Activated CD8-positive, alpha-beta memory T cell treated with anti-CD3 and anti-CD28 coated beads, Interleukin-2, amount 50 U/mL, for 48 hours (primary cell): ENCODE measurements at regions not wholly inside any gene's neighbourhood (a gene's known extent, or its start where the extent isn't known, plus 50 kb on each side); places are given as distances from the start of the nearest gene placed in this dataset.
"Not testable (repeated sequence)": the region's sequence is repeated elsewhere in the genome, so short reads cannot be mapped to it uniquely, and the experiment has no call there.

Experiments
- DNase-seq: peaks from one replicate; pipeline ENCODE4 v3.0.0-alpha.2; 2020

DNA sequence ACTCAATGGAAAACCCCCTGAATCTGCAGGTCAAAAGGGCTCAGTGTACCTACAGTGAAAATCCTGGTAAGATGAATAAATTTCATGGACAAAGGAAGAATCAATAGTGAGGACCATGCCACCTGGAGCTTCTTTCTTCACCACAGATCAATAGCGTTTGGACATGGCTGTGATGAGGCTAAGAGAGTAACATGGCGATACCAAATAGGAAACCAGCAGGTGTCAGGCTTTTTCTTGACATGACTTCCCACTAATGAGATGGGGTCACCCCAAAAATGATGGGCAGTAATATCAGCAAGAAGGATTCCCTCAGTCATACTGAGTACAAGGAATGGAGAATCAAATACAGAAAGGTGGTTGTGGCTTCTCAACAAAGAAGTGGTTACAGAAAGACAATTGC is 208.5 kb upstream of the PLPPR1 start:
- DNase-seq: no peak

DNA sequence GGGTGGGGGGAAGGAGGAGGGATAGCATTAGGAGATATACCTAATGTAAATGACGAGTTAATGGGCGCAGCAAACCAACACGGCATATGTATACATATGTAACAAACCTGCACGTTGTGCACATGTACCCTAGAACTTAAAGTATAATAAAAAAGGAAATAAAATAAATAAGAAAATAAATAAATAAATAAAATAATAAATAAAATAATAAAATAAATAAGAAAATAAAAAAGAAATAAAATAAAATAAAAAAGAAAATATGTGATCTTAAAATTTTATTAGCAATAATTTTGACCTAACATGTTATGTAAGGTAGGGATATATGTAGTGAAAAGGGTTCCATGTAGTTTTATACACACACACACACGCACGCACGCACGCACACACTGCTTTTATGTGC is 195.5 kb upstream of the PLPPR1 start:
- DNase-seq: not testable (repeated sequence)

DNA sequence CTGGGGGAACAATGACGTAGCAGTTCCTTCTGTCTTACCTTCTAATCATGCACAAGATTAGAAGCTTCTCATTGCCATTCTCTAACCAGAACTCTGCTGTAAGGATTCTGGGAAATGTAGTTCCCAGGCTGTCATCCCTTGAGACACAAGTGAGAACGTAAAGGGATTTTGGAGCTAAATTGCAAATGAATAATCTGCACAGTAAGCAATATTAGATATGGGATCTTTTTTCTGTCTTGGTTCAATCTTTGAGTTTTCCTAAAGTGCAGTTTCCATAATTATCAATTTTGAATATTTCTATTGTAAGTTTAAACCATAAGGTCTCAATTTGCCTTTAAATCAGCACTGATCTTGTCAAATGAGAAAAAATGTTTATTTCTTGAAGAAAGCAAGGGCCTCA is 189.7 kb upstream of the PLPPR1 start:
- no peak for DNase-seq

- DNase-seq: no peak
These were observed 179.8 kb upstream of the PLPPR1 start for GRCh38 chr9:100848726-100849125.

DNA sequence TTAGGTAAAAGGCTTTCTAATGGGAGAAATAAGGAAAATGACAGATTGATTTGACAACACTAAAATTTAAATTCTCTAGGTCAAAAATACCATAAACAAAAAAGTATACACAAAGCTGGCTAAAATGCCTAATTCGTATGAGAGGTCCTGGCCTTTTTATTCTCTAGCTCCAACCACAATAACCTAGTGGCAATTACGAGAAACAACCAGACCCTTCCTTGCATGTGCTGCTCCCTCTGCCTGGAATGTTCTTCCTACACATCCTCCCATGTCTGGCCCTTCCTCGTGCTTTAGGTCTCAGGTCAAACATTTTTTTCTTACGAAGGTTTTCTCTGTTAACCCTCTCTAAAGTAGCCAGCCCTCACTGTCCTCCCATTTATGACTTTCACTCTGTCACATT is 176.4 kb upstream of the PLPPR1 start:
- DNase-seq: no peak

- DNase-seq: no peak
These were observed 172.3 kb upstream of the PLPPR1 start for GRCh38 chr9:100856238-100856637.

- DNase-seq: no peak
These were observed 163.4 kb upstream of the PLPPR1 start for GRCh38 chr9:100865111-100865510.

GRCh38 chr9:100865648-100866047 is 162.9 kb upstream of the PLPPR1 start:
- no peak for DNase-seq

DNA sequence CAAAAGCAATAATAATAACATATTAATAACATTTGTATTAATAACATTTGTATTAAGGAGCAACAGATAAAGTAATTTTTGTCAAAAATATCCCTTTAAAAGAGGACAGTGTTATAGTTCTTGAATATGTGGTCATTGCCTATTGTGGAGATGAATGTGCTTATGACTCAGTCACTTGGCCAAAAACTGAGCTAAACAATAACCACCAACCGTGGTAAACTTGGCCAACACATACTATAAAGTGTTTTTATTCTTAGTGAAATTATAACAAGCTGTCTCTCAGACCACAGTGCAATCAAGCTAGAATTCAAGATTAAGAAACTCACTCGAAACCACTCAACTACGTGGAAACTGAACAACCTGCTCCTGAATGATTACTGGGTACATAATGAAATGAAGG is 159.2 kb upstream of the PLPPR1 start:
- no peak for DNase-seq

DNA sequence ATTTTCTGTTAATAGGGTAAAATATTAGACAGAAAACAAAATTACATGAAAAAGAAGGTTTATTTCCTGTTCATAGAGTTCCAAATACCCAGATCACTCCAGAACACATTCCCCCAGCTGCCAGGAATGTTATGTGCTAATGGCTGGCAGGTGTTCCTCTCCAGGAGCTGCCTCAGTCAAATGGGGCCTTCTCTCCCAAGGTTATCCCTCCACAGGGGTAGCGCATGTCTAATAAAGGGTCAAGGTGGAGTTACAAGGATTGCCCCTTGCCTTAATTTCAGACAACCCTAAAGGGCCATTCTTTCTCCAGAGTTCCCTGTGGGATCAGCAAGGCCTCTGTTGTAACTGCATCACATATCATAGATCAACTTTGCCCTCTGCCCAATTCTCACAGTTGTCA is 148.6 kb upstream of the PLPPR1 start:
- DNase-seq: no peak

DNA sequence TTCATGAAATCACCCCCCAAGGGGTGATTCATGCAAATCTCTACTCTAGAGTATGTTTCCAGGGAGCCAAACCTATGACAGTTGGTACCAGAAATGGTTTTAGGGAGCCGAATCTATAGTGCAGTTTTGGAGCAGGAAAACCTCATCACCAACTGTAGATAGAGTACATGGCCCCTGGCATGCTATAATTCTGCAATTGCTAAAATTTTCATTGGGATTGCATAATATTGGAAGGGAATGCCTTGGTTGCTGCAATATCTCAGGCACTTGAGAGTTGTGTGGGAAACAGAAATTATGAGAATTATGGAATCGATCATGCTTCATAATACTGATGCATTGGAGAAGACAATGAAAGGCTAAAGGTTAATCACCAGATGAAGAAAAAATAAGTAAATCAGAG is 148.2 kb upstream of the PLPPR1 start:
- no peak for DNase-seq

DNA sequence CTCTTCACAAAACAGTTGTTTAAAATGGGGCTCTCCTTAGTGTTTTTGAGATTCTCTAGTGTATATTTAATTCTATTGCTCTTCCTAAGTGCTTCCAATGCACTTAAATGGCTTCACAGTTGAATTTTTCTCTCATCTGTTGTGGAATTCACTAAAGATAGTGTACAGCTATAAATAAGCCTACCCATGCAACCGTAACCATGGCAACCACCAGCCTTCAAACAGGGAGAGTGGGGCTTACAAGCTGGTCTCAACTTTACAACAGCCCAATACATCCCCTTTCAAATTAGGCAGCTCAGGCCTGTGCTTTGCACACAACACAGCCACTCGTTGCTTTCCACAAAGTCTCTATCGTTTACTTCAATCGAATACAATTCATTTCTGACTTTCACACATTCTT is 144.0 kb upstream of the PLPPR1 start:
- no peak for DNase-seq

GRCh38 chr9:100890321-100890720 is 138.2 kb upstream of the PLPPR1 start:
- no peak for DNase-seq

DNA sequence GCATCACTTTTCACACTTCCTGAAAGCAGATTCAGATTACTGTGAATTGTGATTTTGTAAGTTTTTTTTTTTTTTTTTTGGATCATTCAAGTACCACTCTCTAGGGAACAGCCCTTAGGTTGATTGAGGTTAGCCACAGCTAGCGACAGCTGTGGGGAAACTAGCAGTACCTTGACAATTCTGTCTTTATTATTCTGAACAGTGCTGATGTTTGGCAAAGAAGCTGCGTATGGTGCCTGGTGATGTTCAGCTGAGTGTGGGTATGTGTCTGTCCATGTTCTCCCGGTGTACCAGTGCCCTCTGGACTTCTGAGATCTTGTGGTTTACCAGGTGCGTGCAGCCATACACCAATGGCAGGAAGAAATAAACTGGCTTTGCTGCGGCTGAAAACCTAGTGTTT is 117.3 kb upstream of the PLPPR1 start:
- DNase-seq: no peak

DNA sequence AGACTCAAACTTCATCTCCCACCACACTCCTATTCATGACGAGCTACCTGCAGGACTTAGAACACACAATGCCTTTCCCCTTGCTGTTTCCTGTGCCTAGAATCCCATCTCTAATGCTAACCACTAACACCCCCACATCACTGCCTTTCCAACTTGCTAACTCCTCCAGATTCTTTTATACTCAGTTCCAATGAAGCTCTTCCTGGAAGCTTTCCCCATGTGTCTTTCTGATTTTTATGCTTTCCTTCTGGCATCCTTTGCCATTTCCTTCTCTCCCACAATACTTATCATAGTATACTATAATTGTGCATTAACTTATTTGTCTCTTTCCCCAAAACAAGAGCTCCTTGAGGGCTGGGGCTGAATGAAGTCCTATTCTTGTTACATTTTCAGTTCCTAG is 115.3 kb upstream of the PLPPR1 start:
- DNase-seq: no peak

- no peak for DNase-seq
These were observed 114.3 kb upstream of the PLPPR1 start for GRCh38 chr9:100914266-100914665.

DNA sequence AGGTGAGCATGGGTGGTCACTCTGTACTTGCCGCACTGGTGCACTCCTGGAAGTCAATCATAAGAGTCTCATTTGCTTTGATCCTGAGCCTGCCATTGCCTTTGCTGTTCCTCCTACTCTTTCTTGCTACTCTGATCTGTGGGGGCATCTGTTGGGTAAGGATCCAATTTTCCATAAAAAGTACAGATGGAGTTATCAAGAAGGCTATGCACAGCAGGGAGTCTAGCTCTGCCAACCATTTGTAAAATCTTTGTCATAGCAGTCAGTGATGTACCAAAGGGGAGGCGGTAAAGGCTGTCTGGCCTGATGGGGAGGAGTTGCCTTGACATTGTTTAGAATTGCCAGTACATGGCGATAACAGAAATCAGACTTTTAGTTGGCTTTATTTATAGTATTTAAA is 109.0 kb upstream of the PLPPR1 start:
- DNase-seq: no peak

DNA sequence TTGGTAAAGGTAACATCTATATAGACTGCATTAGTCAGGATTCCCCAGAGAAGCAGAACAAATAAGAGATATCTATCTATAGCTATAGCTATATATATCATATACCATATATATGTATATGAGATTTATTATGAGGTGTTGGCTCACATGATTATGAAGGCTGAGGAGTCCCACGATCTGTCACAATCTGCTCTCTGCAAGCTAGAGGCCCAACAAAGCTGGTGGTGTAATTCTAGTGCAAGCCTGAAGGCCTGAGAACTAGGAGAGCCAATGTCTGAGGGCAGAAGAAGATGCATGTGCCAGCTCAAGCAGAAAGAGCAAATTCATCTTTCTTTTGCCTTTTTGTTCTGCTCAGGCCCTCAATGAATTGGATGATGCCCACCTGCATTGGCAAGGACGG is 102.2 kb upstream of the PLPPR1 start:
- DNase-seq: no peak

GRCh38 chr9:100927763-100928162 is 100.8 kb upstream of the PLPPR1 start:
- DNase-seq: no peak

- DNase-seq: no peak
These were observed 94.9 kb upstream of the PLPPR1 start for GRCh38 chr9:100933656-100934055.

DNA sequence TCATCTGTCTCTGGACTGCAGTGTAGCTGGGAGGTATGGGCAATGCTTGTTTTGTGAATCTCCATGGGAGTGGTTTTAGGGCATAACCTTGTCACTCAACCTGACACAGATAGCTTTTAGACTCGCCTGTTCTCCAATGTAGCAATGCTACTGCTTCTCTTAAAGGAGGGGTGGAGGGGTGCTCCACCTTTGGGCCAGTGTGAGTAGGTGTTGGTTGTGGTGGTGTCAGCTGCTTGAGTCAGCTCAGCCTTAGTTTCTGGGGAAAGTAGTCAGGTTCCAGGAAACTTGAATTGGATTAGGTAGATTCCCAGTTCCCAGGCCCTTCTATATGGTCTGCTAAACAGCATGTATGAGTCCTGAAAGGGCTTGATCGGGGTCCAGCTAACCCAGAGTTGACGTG is 91.1 kb upstream of the PLPPR1 start:
- no peak for DNase-seq

DNA sequence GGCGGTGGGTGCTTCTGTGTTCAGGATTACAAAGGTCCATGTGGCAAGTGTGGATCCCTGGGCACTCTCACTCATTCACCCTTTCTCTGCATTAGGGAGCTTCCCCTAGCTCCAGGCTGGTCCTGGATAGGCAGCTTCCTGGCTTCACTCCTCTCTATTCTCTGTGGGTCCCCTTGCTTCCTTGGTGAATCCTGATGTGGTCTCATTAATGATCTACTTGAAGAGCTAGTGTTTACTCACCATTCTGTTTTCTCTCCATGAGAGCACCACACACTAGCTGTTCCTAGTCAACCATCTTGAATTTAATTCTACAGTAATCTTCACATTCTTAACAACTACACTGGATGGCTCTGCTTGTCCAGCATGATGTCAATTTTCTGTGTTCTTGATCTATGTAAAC is 90.0 kb upstream of the PLPPR1 start:
- DNase-seq: no peak

DNA sequence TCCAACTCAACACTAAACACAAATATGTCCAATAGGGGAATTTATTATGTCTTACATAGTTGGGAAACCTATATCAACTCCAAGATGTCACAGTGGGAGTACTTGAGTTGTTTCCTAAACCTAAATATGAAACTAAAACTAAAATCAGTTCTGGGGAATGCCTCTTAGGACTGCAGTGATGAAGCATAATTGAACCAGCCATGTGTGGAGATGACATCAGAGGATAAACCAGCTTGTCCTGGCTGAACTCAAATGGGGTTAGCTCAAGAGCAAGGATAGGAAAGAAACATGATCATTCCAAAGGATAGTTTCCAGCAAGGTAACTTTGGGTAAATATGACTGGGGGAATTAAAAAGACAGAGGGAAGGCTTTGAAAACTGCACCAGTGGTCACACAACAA is 88.9 kb upstream of the PLPPR1 start:
- no peak for DNase-seq

DNA sequence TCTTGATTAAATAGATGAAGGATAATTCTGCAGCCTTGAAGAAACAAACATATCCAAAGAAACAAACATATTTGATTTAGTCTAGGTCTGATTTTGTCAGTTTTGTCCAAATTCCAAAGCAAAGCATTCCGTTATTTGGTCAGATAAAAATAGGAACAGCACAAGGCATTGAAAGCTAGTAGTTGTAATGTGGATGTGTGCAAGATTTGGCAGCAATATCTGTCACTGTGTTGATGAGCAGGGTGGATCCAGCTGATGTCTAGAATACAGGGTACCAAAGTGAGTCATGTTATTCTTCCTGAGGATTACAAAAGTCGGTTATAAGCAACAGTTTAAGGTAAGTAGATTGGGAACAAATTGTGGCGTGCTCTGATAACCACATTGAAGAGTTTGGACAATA is 69.3 kb upstream of the PLPPR1 start:
- DNase-seq: no peak
